Endodermal cell (in vitro differentiated cells): ENCODE measurements at regions not wholly inside any gene's neighbourhood (a gene's known extent, or its start where the extent isn't known, plus 50 kb on each side); places are given as distances from the start of the nearest gene placed in this dataset.

ENCODE experiments used
- DNase-seq: peaks from one replicate; pipeline ENCODE4 v3.0.0-alpha.2; 2017
- H3K27ac ChIP-seq: 2 replicates; pipeline ENCODE4 v1.5.1; 2013; ENCODE audit warnings: mild to moderate bottlenecking, low read depth, low read length, moderate library complexity
- H3K27me3 ChIP-seq: 2 replicates; pipeline ENCODE4 v1.6.1; 2013; ENCODE audit warnings: mild to moderate bottlenecking, low read length, moderate library complexity; ENCODE audit not compliant: insufficient read depth, control insufficient read depth, poor library complexity, severe bottlenecking
- H3K36me3 ChIP-seq: 2 replicates; pipeline ENCODE4 v1.7.0; 2013; ENCODE audit warnings: mild to moderate bottlenecking, low read length, moderate library complexity; ENCODE audit not compliant: control insufficient read depth, insufficient read depth
- H3K4me1 ChIP-seq: one replicate; pipeline ENCODE4 v1.7.0; 2013; ENCODE audit warnings: low read length; ENCODE audit not compliant: control insufficient read depth, insufficient read depth
- H3K4me3 ChIP-seq: 2 replicates; pipeline ENCODE4 v1.5.1; 2013; ENCODE audit warnings: mild to moderate bottlenecking, low read length, moderate library complexity
- H3K9ac ChIP-seq: 2 replicates; pipeline ENCODE4 v1.6.1; 2013; ENCODE audit warnings: mild to moderate bottlenecking, low read length, moderate library complexity; ENCODE audit not compliant: poor library complexity, severe bottlenecking; ENCODE audit errors: extremely low read depth
- H3K9me3 ChIP-seq: 2 replicates; pipeline ENCODE4 v1.6.1; 2013; ENCODE audit warnings: mild to moderate bottlenecking, low read length, moderate library complexity; ENCODE audit not compliant: control insufficient read depth
- H3K27ac Mint-ChIP-seq: 2 replicates; pipeline ENCODE4 v1.8.0; 2020; ENCODE audit warnings: mixed read lengths
- H3K27me3 Mint-ChIP-seq: 2 replicates; pipeline ENCODE4 v1.8.0; 2021; ENCODE audit warnings: mild to moderate bottlenecking, mixed read lengths; ENCODE audit not compliant: insufficient read depth
- H3K36me3 Mint-ChIP-seq: 2 replicates; pipeline ENCODE4 v1.8.0; 2020; ENCODE audit warnings: low read depth, mixed read lengths
- H3K4me1 Mint-ChIP-seq: 2 replicates; pipeline ENCODE4 v1.8.0; 2020; ENCODE audit warnings: mixed read lengths
- H3K4me3 Mint-ChIP-seq: 2 replicates; pipeline ENCODE4 v1.8.0; 2020; ENCODE audit warnings: mild to moderate bottlenecking, moderate library complexity, mixed read lengths
- H3K9me3 Mint-ChIP-seq: 2 replicates; pipeline ENCODE4 v1.8.0; 2020; ENCODE audit warnings: mild to moderate bottlenecking, mixed read lengths
- WGBS, 2 experiments: methylation state at CpG; one replicate each; pipeline versions ENCODE4 v1.1.5 to v1.1.7; 2013; ENCODE audit warnings: missing lambda C conversion rate in 2 of 2, mixed read lengths in 1 of 2; ENCODE audit not compliant: insufficient coverage in 1 of 2, insufficient read length in 1 of 2; 5-methylcytosine and 5-hydroxymethylcytosine counted together
- TF ChIP-seq, protein P1 (sequence below): fragments of 200-600 bp; sonication (generic); conservative IDR thresholded peaks from 2 replicates; pipeline ENCODE4 v1.5.0; 2021; ENCODE audit warnings: antibody characterized with exemption, mild to moderate bottlenecking

DNA sequence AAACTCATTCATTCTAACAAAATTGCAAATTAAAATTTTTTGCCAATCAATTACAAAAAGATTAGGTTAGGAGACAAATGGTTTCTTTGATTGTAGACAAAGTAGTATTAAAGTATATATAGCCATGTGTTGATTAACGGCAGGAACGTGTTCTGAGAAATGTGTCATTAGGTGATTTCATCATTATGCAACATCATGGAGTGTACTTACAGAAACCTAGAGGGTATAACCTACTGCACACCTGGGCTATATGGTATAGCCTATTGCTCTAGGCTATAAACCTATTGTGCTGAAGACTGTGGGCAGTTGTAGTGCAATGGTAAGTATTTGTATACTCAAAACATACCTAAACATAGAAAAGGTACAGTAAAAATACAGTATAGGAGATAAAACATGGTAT is 906.8 kb upstream of the SPRY2 start:
- Mint-ChIP-seq H3K36me3 (no peaks in the 10 kb centered on the region), H3K4me1 (no peaks in the 10 kb centered on the region), H3K4me3 (no peak overlapping the region), H3K27ac (no peak overlapping the region), H3K27me3 (no peaks in the 10 kb centered on the region), H3K9me3 (no peaks in the 10 kb centered on the region)
- Histone ChIP-seq H3K4me1 (no peaks in the 10 kb centered on the region), H3K9me3 (no peaks in the 10 kb centered on the region), H3K4me3 (no peak overlapping the region), H3K27ac (no peak overlapping the region), H3K27me3 (no peaks in the 10 kb centered on the region), H3K36me3 (no peaks in the 10 kb centered on the region), H3K9ac (no peak overlapping the region)
- TF ChIP-seq, protein P1, sequence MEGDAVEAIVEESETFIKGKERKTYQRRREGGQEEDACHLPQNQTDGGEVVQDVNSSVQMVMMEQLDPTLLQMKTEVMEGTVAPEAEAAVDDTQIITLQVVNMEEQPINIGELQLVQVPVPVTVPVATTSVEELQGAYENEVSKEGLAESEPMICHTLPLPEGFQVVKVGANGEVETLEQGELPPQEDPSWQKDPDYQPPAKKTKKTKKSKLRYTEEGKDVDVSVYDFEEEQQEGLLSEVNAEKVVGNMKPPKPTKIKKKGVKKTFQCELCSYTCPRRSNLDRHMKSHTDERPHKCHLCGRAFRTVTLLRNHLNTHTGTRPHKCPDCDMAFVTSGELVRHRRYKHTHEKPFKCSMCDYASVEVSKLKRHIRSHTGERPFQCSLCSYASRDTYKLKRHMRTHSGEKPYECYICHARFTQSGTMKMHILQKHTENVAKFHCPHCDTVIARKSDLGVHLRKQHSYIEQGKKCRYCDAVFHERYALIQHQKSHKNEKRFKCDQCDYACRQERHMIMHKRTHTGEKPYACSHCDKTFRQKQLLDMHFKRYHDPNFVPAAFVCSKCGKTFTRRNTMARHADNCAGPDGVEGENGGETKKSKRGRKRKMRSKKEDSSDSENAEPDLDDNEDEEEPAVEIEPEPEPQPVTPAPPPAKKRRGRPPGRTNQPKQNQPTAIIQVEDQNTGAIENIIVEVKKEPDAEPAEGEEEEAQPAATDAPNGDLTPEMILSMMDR, result no peak
- 80 to 100% methylated on average over 1 to 2 of the region's 2 CpGs for WGBS, 2 experiments
- no peak for DNase-seq

DNA sequence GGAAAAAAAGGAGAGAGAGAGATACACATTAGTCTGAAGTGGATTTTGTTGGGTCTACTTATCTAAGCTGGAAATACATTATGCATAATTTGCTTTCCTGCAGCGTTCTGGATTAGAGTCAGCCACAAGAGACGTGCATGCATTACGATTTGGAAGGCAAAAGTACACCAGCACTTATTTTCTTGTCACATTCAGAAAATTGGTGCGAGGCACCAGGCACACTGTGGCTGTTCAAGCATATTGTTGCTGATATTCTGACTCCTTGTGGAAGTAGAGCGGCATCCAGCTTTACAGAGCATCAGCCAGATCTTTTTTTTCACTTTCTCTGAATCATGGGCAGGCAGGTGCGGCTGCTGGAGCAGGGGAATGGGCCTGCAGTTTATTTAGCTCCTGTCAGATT is 905.6 kb upstream of the SPRY2 start:
- Mint-ChIP-seq H3K4me1 (no peaks in the 10 kb centered on the region), H3K9me3 (no peaks in the 10 kb centered on the region), H3K4me3 (no peak overlapping the region), H3K36me3 (no peaks in the 10 kb centered on the region), H3K27me3 (no peaks in the 10 kb centered on the region), H3K27ac (no peak overlapping the region)
- 91 to 98% methylated on average over 4 to 6 of the region's 6 CpGs for WGBS, 2 experiments
- no peak for DNase-seq
- H3K4me3 ChIP-seq, result no peak overlapping the region
- no peaks in the 10 kb centered on the region for H3K4me1 ChIP-seq
- no peak overlapping the region for H3K9ac ChIP-seq
- H3K9me3 ChIP-seq, result no peaks in the 10 kb centered on the region
- H3K27me3 ChIP-seq, result no peaks in the 10 kb centered on the region
- H3K36me3 ChIP-seq, result no peaks in the 10 kb centered on the region
- TF ChIP-seq, protein P1, result no peak
- no peak overlapping the region for H3K27ac ChIP-seq

DNA sequence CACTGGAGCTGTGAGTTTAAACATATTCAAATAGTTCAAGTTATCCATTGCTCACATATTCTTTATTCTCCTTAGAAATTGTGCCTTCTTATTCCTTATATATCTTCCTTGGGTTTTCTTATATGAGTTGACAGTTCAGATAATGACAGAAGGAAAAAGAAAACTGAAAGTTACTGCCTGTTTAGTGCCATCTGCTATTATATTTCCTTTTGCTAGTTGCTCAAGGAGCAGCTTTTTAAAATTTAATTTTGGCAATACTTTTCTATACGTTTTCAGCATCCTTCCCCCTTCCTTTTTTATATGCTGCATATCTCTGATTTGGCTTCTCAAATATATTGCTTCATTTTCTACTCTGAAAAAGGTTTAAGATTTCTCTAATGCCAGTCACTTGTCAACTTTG is 903.1 kb upstream of the SPRY2 start:
- no peaks in the 10 kb centered on the region for H3K36me3 ChIP-seq
- WGBS, 2 experiments, result 67 to 100% methylated on average over 1 of the region's 1 CpG
- no peaks in the 10 kb centered on the region for H3K9me3 Mint-ChIP-seq
- H3K9me3 ChIP-seq, result no peaks in the 10 kb centered on the region
- H3K9ac ChIP-seq, result no peak overlapping the region
- H3K4me3 Mint-ChIP-seq, result no peak overlapping the region
- H3K27ac Mint-ChIP-seq, result no peak overlapping the region
- no peaks in the 10 kb centered on the region for H3K27me3 ChIP-seq
- TF ChIP-seq, protein P1, result no peak
- no peak overlapping the region for H3K4me3 ChIP-seq
- H3K27me3 Mint-ChIP-seq, result no peaks in the 10 kb centered on the region
- H3K36me3 Mint-ChIP-seq, result no peaks in the 10 kb centered on the region
- H3K4me1 Mint-ChIP-seq, result no peaks in the 10 kb centered on the region
- DNase-seq, result no peak
- no peaks in the 10 kb centered on the region for H3K4me1 ChIP-seq
- H3K27ac ChIP-seq, result no peak overlapping the region
